GM20000 (cell line): ENCODE measurements at regions not wholly inside any gene's neighbourhood (a gene's known extent, or its start where the extent isn't known, plus 50 kb on each side); places are given as distances from the start of the nearest gene placed in this dataset.

Experiments used
- DNase-seq: peaks from one replicate; pipeline ENCODE4 v3.0.0; 2012; ENCODE audit warnings: low spot score
- TF ChIP-seq, protein P1 (sequence below): IDR thresholded peaks from 2 replicates; pipeline ENCODE4 v1.5.1; 2012; ENCODE audit warnings: mild to moderate bottlenecking, control low read depth; ENCODE audit errors: extremely low read depth, missing control alignments

DNA sequence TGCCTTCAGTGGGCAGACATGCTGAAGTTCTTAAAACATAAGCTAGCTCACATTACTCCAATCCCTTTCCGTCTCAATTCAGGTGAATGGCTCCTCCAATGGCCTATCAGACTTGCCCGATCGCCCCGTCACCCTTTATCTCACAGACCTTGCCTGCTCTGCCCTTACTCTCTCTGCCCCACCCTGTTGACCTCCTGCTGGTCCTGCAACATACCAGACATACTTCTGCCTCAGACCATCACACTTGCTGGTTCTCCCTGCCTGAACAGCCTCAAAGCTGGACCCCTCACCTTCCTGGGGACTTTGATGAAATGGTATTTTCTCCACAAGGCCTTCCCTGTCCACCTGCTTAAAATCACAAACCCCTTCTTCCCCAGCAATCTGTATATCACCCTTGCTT, 340.1 kb upstream of the NR3C2 start:
- DNase-seq, result no peak

DNA sequence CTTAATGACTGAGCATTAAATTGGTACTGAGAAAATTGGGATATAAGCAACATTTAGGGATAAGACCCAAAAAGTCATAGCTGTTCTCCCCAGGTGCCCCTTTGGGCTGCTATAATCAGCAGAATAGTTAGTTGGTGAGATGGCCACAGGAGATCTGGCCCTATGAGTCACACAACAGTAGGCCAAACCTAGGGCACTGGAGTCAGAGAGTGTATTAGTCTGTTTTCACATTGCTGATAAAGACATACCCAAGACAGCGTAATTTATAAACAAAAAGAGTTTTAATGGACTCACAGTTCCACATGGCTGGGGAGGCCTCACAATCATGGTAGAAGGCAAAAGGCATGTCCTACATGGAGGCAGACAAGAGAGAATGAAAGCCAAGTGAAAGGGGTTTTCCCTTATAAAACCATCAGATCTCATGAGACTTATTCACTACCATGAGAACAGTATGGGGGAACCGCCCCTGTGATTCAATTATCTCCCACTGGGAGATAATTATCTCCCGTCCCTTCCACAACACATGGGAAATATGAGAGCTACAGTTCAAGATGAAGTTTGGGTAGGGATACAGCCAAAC, 338.3 kb upstream of the NR3C2 start:
- TF ChIP-seq, protein P1, sequence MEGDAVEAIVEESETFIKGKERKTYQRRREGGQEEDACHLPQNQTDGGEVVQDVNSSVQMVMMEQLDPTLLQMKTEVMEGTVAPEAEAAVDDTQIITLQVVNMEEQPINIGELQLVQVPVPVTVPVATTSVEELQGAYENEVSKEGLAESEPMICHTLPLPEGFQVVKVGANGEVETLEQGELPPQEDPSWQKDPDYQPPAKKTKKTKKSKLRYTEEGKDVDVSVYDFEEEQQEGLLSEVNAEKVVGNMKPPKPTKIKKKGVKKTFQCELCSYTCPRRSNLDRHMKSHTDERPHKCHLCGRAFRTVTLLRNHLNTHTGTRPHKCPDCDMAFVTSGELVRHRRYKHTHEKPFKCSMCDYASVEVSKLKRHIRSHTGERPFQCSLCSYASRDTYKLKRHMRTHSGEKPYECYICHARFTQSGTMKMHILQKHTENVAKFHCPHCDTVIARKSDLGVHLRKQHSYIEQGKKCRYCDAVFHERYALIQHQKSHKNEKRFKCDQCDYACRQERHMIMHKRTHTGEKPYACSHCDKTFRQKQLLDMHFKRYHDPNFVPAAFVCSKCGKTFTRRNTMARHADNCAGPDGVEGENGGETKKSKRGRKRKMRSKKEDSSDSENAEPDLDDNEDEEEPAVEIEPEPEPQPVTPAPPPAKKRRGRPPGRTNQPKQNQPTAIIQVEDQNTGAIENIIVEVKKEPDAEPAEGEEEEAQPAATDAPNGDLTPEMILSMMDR, result no peak
- no peak for DNase-seq

More for the DNA sequence above, 340.1 kb upstream of the NR3C2 start:
- TF ChIP-seq, protein P1, result no peak

GRCh38 chr4:148779771-148780170, 337.6 kb upstream of the NR3C2 start:
- DNase-seq, result no peak
- TF ChIP-seq, protein P1, result no peak

DNA sequence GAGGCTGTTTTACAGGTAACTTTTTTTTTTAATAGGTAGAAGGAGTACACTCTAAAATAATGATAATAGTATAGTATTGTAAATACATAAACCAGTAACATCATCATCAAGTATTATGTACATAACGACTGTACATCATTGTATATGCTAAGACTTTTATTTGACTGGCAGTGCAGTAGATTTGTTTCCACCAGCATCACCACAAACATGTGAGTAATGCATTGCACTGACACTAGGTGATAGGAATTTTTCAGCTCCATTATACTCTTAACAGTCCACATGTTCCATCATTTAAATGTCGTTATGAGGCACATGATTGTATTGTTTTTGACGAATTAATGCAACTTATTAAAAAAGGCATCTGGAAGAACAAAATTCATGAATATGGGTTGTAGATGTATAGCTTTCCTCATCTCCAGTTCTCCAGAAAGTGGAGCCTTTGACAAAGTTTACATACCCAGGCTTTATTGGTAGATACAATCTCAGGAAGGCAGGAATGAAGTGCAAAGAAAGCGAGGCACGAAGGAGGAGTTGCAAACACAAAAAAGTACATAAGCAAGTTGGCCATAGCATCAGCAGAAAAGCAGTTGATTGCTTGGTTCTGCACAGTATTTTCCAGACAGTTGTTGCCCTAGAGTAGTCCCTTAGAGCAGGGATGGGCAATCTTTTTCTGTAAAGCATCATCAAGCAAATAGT, 336.9 kb upstream of the NR3C2 start:
- TF ChIP-seq, protein P1, result no peak

DNA sequence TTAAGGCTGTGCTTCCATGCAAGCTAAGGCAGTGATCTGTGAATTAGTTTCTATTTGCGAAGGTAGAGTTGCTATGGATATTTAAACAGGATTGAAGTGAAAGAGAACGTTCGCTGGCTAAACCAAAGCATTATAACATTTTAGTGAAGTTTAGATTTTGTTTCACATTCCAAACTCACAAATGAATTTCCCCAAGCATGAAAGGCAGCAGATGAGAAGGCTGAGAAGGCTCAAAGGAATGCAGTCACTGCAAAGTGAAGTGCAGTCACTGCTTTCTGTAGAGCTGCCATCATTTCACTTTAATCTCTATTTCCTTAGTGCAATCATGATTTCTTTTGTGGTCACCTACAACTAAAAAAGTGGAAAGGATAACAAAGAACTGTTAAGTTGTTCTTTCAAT, 334.7 kb upstream of the NR3C2 start:
- no peak for DNase-seq
- TF ChIP-seq, protein P1, result no peak

More for the DNA sequence above, 336.9 kb upstream of the NR3C2 start:
- DNase-seq, result no peak

- DNase-seq, result no peak
- TF ChIP-seq, protein P1, result no peak
Measured at GRCh38 chr4:148774134-148774533, 331.9 kb upstream of the NR3C2 start.

- TF ChIP-seq, protein P1, result no peak
- no peak for DNase-seq
Measured at GRCh38 chr4:148773313-148773712, 331.1 kb upstream of the NR3C2 start.
